GM23248 (cell line): ENCODE measurements at regions not wholly inside any gene's neighbourhood (a gene's known extent, or its start where the extent isn't known, plus 50 kb on each side); places are given as distances from the start of the nearest gene placed in this dataset.

Source experiments
- EZH2 ChIP-seq: fragments of 200-600 bp; sonication (generic); IDR thresholded peaks from 2 replicates; pipeline ENCODE4 v1.6.1; 2018; ENCODE audit warnings: antibody characterized with exemption, mild to moderate bottlenecking; ENCODE audit not compliant: insufficient read depth, poor library complexity, severe bottlenecking
- EZH2phosphoT487 ChIP-seq: fragments of 200-600 bp; sonication (generic); IDR thresholded peaks from 2 replicates; pipeline ENCODE4 v1.6.1; 2018; ENCODE audit warnings: antibody characterized with exemption, moderate library complexity, mild to moderate bottlenecking, low read depth; ENCODE audit not compliant: insufficient read depth

- TF ChIP-seq EZH2phosphoT487 (no peak), EZH2 (no peak)
These were observed 160.1 kb downstream of the SPRY2 start for GRCh38 chr13:80180740-80181355.
